BLaER1 treated with 17β-estradiol and CSF1 and Interleukin-3, amounts not matched to agents 10 nM and 100 nM (cell line): ENCODE measurements at regions not wholly inside any gene's neighbourhood (a gene's known extent, or its start where the extent isn't known, plus 50 kb on each side); places are given as distances from the start of the nearest gene placed in this dataset.

ENCODE experiments used
- H3K27ac ChIP-seq, 11 experiments: shearing (Covaris generic); formaldehyde crosslinking; 2 replicates each; pipeline ENCODE4 v1.8.1; 2022
- H3K27me3 ChIP-seq, 11 experiments: shearing (Covaris generic); formaldehyde crosslinking; 2 replicates each; pipeline ENCODE4 v1.8.1; 2022
- H3K36me3 ChIP-seq, 11 experiments: shearing (Covaris generic); formaldehyde crosslinking; 2 replicates each; pipeline ENCODE4 v1.8.1; 2022
- H3K4me1 ChIP-seq, 10 experiments: shearing (Covaris generic); formaldehyde crosslinking; 2 replicates each; pipeline ENCODE4 v1.8.1; 2022
- H3K4me2 ChIP-seq, 11 experiments: shearing (Covaris generic); formaldehyde crosslinking; 2 replicates each; pipeline ENCODE4 v1.8.1; 2022
- H3K4me3 ChIP-seq, 10 experiments: shearing (Covaris generic); formaldehyde crosslinking; 2 replicates each; pipeline ENCODE4 v1.8.1; 2022
- H3K9ac ChIP-seq, 11 experiments: shearing (Covaris generic); formaldehyde crosslinking; 2 replicates each; pipeline ENCODE4 v1.8.1; 2022
- H3K9me3 ChIP-seq, 11 experiments: shearing (Covaris generic); formaldehyde crosslinking; replicated peaks in 1 of 11; 2 replicates each; pipeline ENCODE4 v1.8.1; 2022
- H4K20me1 ChIP-seq, 11 experiments: shearing (Covaris generic); formaldehyde crosslinking; 2 replicates each; pipeline ENCODE4 v1.8.1; 2022
- Cebpa-rat ChIP-seq, 11 experiments: shearing (Covaris generic); IDR thresholded peaks; 2 replicates each; pipeline ENCODE4 v1.8.1; 2022

GRCh38 chr14:101473795-101474562 is 87.3 kb upstream of the DIO3 start:
- Histone ChIP-seq H3K9me3 (no peaks in the 10 kb centered on the region), H4K20me1 (no peaks in the 10 kb centered on the region), H3K4me3 (no peak overlapping the region), H3K36me3 (no peaks in the 10 kb centered on the region), H3K27me3 (no peaks in the 10 kb centered on the region), H3K27ac (no peak overlapping the region), H3K4me1 (peaks cover 0 to 47% (median 28%) of the 10 kb centered on the region in 10 experiments; a peak in 18 of 20 replicates), H3K4me2 (peak overlapping the region in 4 of 11 experiments; percentile 71 to 95 (median 86); a peak in 5 of 22 replicates), H3K9ac (no peak overlapping the region)
- no peak for TF ChIP-seq Cebpa-rat (IDR thresholded peaks at IDR 0.05)

DNA sequence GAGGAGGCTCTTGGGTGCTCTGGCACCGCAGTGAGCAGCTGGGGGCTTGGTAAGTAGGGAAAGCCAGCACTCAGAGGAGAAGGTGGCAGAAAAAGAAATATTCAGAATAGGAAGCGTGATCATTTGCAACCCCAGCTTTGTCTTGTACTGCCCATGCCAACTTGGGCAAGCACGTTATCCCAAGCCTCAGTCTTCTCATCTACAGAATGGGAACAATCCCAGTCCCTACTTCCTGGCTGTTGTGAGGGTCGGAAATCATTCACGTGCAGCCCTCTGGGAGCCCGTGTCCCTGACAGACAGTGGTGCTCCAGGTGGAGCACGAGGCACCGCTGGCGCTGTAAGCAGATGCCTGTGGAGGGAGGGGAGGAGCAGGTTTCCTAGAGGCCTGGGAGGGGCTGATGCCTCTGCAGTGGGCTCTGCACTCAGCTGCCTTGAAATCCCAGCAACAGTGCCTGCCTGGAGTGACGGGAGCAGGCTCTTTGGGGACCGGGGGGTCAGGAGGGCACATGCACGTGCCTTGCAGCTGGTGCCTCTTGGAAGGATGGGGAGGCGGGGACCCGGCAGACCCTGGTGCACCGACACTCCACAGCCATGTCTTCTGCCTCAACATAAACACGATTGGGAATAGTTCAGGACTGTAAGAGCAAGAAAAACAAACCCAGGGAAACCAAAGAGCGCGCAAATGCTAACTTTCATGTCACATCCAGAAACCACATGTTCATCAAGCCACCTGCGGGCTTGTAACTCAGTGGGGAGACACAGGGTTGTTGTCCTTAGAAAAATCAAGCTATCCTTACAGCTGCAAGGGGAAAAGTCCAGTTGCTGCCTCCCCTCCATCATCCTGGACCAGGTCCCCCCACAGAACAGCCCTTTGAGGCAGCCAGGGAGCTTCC is 86.5 kb upstream of the DIO3 start:
- Histone ChIP-seq H3K9ac (peak overlapping the region in 6 of 11 experiments; percentile 16 to 62 (median 42); a peak in 7 of 22 replicates), H3K27ac (peak overlapping the region in 6 of 11 experiments; percentile 45 to 77 (median 58); a peak in 11 of 22 replicates)
- TF ChIP-seq Cebpa-rat (IDR thresholded peaks at IDR 0.05) = no peak

GRCh38 chr14:101475456-101476257 is 85.6 kb upstream of the DIO3 start:
- Histone ChIP-seq H4K20me1 (no peaks in the 10 kb centered on the region), H3K4me3 (peak overlapping the region in 1 of 10 experiments; percentile 16; a peak in 1 of 20 replicates), H3K36me3 (no peaks in the 10 kb centered on the region), H3K9ac (peak overlapping the region in 6 of 11 experiments; percentile 16 to 62 (median 42); a peak in 7 of 22 replicates), H3K9me3 (no peaks in the 10 kb centered on the region), H3K27ac (peak overlapping the region in 7 of 11 experiments; percentile 14 to 77 (median 57); a peak in 11 of 22 replicates), H3K4me1 (peaks cover 0 to 47% (median 28%) of the 10 kb centered on the region in 10 experiments; a peak in 18 of 20 replicates), H3K27me3 (no peaks in the 10 kb centered on the region), H3K4me2 (peak overlapping the region in 10 of 11 experiments; percentile 14 to 95 (median 72); a peak in 18 of 22 replicates)
- peak in 10 of 11 experiments; percentile 13 to 91 (median 67); a peak in 14 of 22 replicates for TF ChIP-seq Cebpa-rat (IDR thresholded peaks at IDR 0.05)

More for the DNA sequence above, 86.5 kb upstream of the DIO3 start:
- peak overlapping the region in 1 of 10 experiments; percentile 16; a peak in 1 of 20 replicates for H3K4me3 ChIP-seq
- H3K27me3 ChIP-seq = no peaks in the 10 kb centered on the region
- H3K9me3 ChIP-seq = no peaks in the 10 kb centered on the region
- H4K20me1 ChIP-seq = no peaks in the 10 kb centered on the region
- H3K4me2 ChIP-seq = peak overlapping the region in 10 of 11 experiments; percentile 14 to 95 (median 72); a peak in 18 of 22 replicates
- H3K4me1 ChIP-seq = peaks cover 0 to 47% (median 28%) of the 10 kb centered on the region in 10 experiments; a peak in 18 of 20 replicates
- H3K36me3 ChIP-seq = no peaks in the 10 kb centered on the region

- no peaks in the 10 kb centered on the region for H3K36me3 ChIP-seq
- H3K4me1 ChIP-seq = peaks cover 0 to 47% (median 28%) of the 10 kb centered on the region in 10 experiments; a peak in 18 of 20 replicates
- H3K27me3 ChIP-seq = no peaks in the 10 kb centered on the region
- peak overlapping the region in 1 of 11 experiments; percentile 62; a peak in 1 of 22 replicates for H3K9ac ChIP-seq
- peak overlapping the region in 5 of 11 experiments; percentile 14 to 77 (median 59); a peak in 6 of 22 replicates for H3K27ac ChIP-seq
- no peak overlapping the region for H3K4me3 ChIP-seq
- H3K9me3 ChIP-seq = no peaks in the 10 kb centered on the region
- no peaks in the 10 kb centered on the region for H4K20me1 ChIP-seq
- no peak for TF ChIP-seq Cebpa-rat (IDR thresholded peaks at IDR 0.05)
- H3K4me2 ChIP-seq = peak overlapping the region in 10 of 11 experiments; percentile 14 to 95 (median 72); a peak in 17 of 22 replicates
These were observed 84.9 kb upstream of the DIO3 start for GRCh38 chr14:101476258-101476915.

DNA sequence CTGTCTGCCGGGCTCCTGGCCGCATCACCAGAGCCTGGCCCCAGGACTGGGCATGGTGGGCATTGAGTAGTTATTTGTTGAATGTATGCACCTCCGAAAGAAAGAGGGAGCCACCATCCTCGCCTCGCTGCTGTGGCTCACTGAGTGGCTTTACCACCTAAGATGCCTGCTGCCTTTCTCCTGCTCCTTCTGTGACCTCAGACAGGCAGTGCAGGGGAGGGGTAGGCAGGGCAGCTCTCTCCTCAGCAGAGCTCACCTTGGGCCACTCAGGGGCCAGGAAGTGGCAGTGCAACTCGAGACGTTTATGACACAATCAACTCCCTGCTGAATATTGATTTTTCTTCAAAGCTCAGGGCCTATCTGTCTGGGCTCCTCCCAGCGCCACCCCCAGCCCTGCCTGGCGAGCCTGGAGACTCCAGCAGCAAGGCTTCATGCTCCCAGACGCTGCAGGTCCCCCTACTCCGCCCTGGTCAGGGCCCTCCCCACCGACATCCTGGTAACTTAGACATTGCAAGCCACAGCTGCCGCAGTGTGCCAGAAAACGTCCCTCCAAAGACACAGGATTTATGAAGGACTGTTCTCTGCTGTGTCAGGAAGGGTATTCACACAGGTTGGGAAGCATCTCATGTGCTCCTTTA is 84.3 kb upstream of the DIO3 start:
- Histone ChIP-seq H3K36me3 (no peaks in the 10 kb centered on the region), H3K4me1 (peaks cover 0 to 47% (median 28%) of the 10 kb centered on the region in 10 experiments; a peak in 18 of 20 replicates), H3K4me2 (peak overlapping the region in 7 of 11 experiments; percentile 9 to 95 (median 78); a peak in 11 of 22 replicates), H4K20me1 (no peaks in the 10 kb centered on the region), H3K9ac (no peak overlapping the region), H3K9me3 (peaks cover 0 to 4% (median 0%) of the 10 kb centered on the region in 11 experiments; a peak in 5 of 22 replicates), H3K27ac (no peak overlapping the region; a peak in 1 of 22 replicates), H3K4me3 (no peak overlapping the region), H3K27me3 (no peaks in the 10 kb centered on the region)
- TF ChIP-seq Cebpa-rat (IDR thresholded peaks at IDR 0.05) = no peak

GRCh38 chr14:101477648-101478047 is 83.6 kb upstream of the DIO3 start:
- no peak overlapping the region for H3K9ac ChIP-seq
- no peaks in the 10 kb centered on the region for H4K20me1 ChIP-seq
- no peaks in the 10 kb centered on the region for H3K36me3 ChIP-seq
- no peak overlapping the region for H3K27ac ChIP-seq
- H3K9me3 ChIP-seq = peaks cover 0 to 8% (median 0%) of the 10 kb centered on the region in 11 experiments; a peak in 5 of 22 replicates
- H3K27me3 ChIP-seq = no peaks in the 10 kb centered on the region
- TF ChIP-seq Cebpa-rat (IDR thresholded peaks at IDR 0.05) = no peak
- H3K4me2 ChIP-seq = peak overlapping the region in 1 of 11 experiments; percentile 95; a peak in 3 of 22 replicates
- H3K4me3 ChIP-seq = no peak overlapping the region
- peaks cover 0 to 47% (median 28%) of the 10 kb centered on the region in 10 experiments; a peak in 18 of 20 replicates for H3K4me1 ChIP-seq

DNA sequence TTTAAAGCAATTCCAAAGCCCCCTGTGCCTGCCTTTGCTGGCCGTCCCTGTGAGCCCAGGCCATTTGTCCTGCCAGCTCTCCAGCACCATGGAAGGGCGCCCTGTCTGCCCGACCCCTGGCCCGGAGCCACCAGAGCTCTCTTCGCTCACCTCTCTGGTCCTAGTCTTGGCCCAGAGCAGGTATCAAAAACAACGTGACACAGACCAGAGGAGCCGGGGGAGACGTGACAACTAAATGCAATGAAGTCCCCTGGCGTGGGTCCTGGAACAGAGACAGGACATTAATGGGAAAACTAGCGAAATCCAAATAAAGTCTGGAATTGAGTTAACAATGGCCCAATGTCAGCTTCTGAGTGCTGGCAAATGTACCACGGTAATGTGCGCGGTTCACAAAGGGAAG is 83.2 kb upstream of the DIO3 start:
- Histone ChIP-seq H4K20me1 (no peaks in the 10 kb centered on the region), H3K9ac (no peak overlapping the region), H3K27ac (no peak overlapping the region), H3K9me3 (peaks cover 0 to 8% (median 0%) of the 10 kb centered on the region in 11 experiments; a peak in 6 of 22 replicates), H3K27me3 (no peaks in the 10 kb centered on the region), H3K4me2 (no peak overlapping the region), H3K4me1 (peaks cover 0 to 47% (median 28%) of the 10 kb centered on the region in 10 experiments; a peak in 18 of 20 replicates), H3K36me3 (no peaks in the 10 kb centered on the region), H3K4me3 (no peak overlapping the region)
- TF ChIP-seq Cebpa-rat (IDR thresholded peaks at IDR 0.05) = no peak
